OCI-LY7 (cell line): ENCODE measurements at regions not wholly inside any gene's neighbourhood (a gene's known extent, or its start where the extent isn't known, plus 50 kb on each side); places are given as distances from the start of the nearest gene placed in this dataset.

Experiments used
- BruUV-seq: library from RNA; stranded (reverse); fragments of 400-500 nt; replicated peaks from 2 replicates; lab custom pipeline; 2021; lab: Mats Ljungman, UMichigan
- CTCF ChIA-PET: fragments of 300-600 bp; sonication (Branson Sonifier 250); formaldehyde crosslinking; loops from one replicate; lab custom pipeline; 2022; ENCODE audit warnings: antibody characterized with exemption; ENCODE audit not compliant: unreplicated experiment; lab: Charles Lee
- POLR2A ChIA-PET: fragments of 300-600 bp; sonication (Branson Sonifier 250); formaldehyde crosslinking; loops from one replicate; lab custom pipeline; 2022; ENCODE audit warnings: antibody characterized with exemption; lab: Charles Lee
- DNase-seq: peaks from one replicate; pipeline ENCODE4 v3.0.0-alpha.2; 2015; ENCODE audit warnings: low spot score
- H2AFZ ChIP-seq: fragments of 200-600 bp; sonication (generic), shearing (Covaris generic); 2 replicates; pipeline ENCODE4 v1.6.1; 2014; ENCODE audit warnings: mild to moderate bottlenecking, antibody characterized with exemption, low read length, moderate library complexity
- H3K27ac ChIP-seq: fragments of 200-600 bp; sonication (generic); 2 replicates; pipeline ENCODE4 v1.5.1; 2014; ENCODE audit warnings: mixed run types, low read depth, mild to moderate bottlenecking, moderate library complexity, low read length, inconsistent platforms; ENCODE audit not compliant: poor library complexity, severe bottlenecking
- H3K36me3 ChIP-seq: fragments of 200-600 bp; sonication (generic); 2 replicates; pipeline ENCODE4 v1.6.1; 2014; ENCODE audit warnings: mild to moderate bottlenecking, antibody characterized with exemption, low read length, moderate library complexity, mixed read lengths; ENCODE audit not compliant: insufficient read depth
- H3K4me1 ChIP-seq: fragments of 200-600 bp; sonication (generic); 2 replicates; pipeline ENCODE4 v1.5.1; 2014; ENCODE audit warnings: mild to moderate bottlenecking, low read length; ENCODE audit not compliant: insufficient read depth, poor library complexity, severe bottlenecking
- H3K4me2 ChIP-seq: fragments of 200-600 bp; sonication (generic); 2 replicates; pipeline ENCODE4 v1.6.1; 2014; ENCODE audit warnings: mild to moderate bottlenecking, low read length
- H3K4me3 ChIP-seq: fragments of 200-600 bp; sonication (generic); 2 replicates; pipeline ENCODE4 v1.5.1; 2014; ENCODE audit warnings: mild to moderate bottlenecking, low read depth, low read length; ENCODE audit not compliant: poor library complexity, severe bottlenecking
- H3K79me2 ChIP-seq: fragments of 200-600 bp; sonication (generic); 2 replicates; pipeline ENCODE4 v1.6.1; 2016; ENCODE audit warnings: low read depth, mild to moderate bottlenecking, low read length, moderate library complexity, mixed read lengths; ENCODE audit not compliant: insufficient read depth
- H3K9me2 ChIP-seq: fragments of 200-600 bp; sonication (generic); 2 replicates; pipeline ENCODE4 v1.6.1; 2016; ENCODE audit warnings: mild to moderate bottlenecking, low read length, mixed read lengths; ENCODE audit not compliant: insufficient read depth
- H3K9me3 ChIP-seq: fragments of 200-600 bp; sonication (generic); 2 replicates; pipeline ENCODE4 v1.6.1; 2014; ENCODE audit warnings: mild to moderate bottlenecking, mixed run types, low read length, mixed read lengths
- H4K20me1 ChIP-seq: fragments of 200-600 bp; sonication (generic); 2 replicates; pipeline ENCODE4 v1.6.1; 2014; ENCODE audit warnings: mild to moderate bottlenecking, antibody characterized with exemption, low read length, moderate library complexity, mixed read lengths; ENCODE audit not compliant: insufficient read depth
- EZH2phosphoT487 ChIP-seq: fragments of 200-600 bp; sonication (generic); IDR thresholded peaks from 2 replicates; pipeline ENCODE4 v1.6.1; 2018; ENCODE audit warnings: low read depth, borderline replicate concordance, mild to moderate bottlenecking, mixed run types, antibody characterized with exemption, low read length, moderate library complexity, mixed read lengths
- intact Hi-C: fragments of 100-400 bp; cut with micrococcal nuclease; formaldehyde crosslinking; loops from one replicate; pipeline ENCODE4 v1.10.0; 2022; ENCODE audit not compliant: unreplicated experiment
- TF ChIP-seq, protein P1 (sequence below): fragments of 200-600 bp; sonication (generic); conservative IDR thresholded peaks from 2 replicates; pipeline ENCODE4 v1.5.1; 2014; ENCODE audit warnings: mild to moderate bottlenecking, antibody characterized with exemption, low read length, moderate library complexity, mixed read lengths

DNA sequence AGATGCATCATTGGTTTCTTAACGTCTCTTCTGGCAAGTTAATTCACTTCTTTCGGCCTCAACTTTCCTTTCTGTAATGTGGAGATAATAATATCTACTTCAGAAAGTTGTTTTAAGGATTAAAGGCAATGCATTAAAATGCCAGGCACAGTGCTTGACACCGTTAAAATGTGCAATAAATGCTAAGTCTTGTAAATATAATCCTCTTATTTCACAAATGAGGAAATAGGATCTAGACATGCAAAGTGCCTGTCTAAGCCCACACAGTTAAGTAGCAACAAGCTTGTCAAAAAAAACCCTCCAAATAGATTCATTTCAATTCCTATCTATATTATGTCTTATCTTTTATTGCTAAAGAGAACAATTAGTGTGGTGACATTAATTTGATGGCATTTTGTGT is 86.4 kb upstream of the TSC22D1 start:
- POLR2A ChIA-PET = interaction anchor here (0.7 kb wide), 1 partner anchor 82 kb away, joined by 13 read pairs; no protein-coding TSS in a partner anchor
- Histone ChIP-seq H3K36me3 (no peaks in the 10 kb centered on the region), H3K4me3 (no peak overlapping the region), H4K20me1 (no peaks in the 10 kb centered on the region), H3K9me2 (no peaks in the 10 kb centered on the region), H3K79me2 (no peaks in the 10 kb centered on the region), H3K9me3 (no peaks in the 10 kb centered on the region), H3K4me1 (no peaks in the 10 kb centered on the region), H2AFZ (no peak overlapping the region), H3K4me2 (no peak overlapping the region), H3K27ac (no peak overlapping the region)
- no peak for DNase-seq
- CTCF ChIA-PET = no interaction called here
- no TSS peak for BruUV-seq
- TF ChIP-seq EZH2phosphoT487 = no peak
- TF ChIP-seq, protein P1, sequence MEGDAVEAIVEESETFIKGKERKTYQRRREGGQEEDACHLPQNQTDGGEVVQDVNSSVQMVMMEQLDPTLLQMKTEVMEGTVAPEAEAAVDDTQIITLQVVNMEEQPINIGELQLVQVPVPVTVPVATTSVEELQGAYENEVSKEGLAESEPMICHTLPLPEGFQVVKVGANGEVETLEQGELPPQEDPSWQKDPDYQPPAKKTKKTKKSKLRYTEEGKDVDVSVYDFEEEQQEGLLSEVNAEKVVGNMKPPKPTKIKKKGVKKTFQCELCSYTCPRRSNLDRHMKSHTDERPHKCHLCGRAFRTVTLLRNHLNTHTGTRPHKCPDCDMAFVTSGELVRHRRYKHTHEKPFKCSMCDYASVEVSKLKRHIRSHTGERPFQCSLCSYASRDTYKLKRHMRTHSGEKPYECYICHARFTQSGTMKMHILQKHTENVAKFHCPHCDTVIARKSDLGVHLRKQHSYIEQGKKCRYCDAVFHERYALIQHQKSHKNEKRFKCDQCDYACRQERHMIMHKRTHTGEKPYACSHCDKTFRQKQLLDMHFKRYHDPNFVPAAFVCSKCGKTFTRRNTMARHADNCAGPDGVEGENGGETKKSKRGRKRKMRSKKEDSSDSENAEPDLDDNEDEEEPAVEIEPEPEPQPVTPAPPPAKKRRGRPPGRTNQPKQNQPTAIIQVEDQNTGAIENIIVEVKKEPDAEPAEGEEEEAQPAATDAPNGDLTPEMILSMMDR = no peak
- intact Hi-C loops = no loop called here

DNA sequence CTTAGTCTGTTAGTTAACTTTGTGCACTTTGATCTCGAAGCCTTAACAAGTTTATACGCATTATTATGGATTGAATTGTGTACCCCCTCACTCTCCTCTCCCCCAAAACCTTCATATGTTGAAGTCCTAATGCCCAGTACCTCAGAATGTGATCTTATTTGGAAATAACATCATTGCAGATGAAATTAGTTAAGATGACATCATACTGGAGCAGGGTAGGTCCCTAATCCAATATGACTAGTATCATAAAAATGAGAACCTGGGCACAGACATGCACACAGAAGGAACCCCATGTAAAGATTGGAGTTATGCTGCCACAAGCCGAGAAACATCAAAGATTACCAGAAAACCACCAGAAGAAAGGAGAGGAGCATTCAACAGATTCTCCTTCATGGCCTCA is 85.8 kb upstream of the TSC22D1 start:
- Histone ChIP-seq H3K79me2 (no peaks in the 10 kb centered on the region), H2AFZ (no peak overlapping the region), H3K4me2 (no peak overlapping the region), H3K9me2 (no peaks in the 10 kb centered on the region), H3K9me3 (no peaks in the 10 kb centered on the region), H3K27ac (no peak overlapping the region), H3K4me1 (no peaks in the 10 kb centered on the region), H3K4me3 (no peak overlapping the region), H3K36me3 (no peaks in the 10 kb centered on the region), H4K20me1 (no peaks in the 10 kb centered on the region)
- ChIA-PET POLR2A (no interaction called here), CTCF (no interaction called here)
- no TSS peak for BruUV-seq
- DNase-seq = no peak
- TF ChIP-seq, protein P1 = no peak
- TF ChIP-seq EZH2phosphoT487 = no peak
- intact Hi-C loops = no loop called here

DNA sequence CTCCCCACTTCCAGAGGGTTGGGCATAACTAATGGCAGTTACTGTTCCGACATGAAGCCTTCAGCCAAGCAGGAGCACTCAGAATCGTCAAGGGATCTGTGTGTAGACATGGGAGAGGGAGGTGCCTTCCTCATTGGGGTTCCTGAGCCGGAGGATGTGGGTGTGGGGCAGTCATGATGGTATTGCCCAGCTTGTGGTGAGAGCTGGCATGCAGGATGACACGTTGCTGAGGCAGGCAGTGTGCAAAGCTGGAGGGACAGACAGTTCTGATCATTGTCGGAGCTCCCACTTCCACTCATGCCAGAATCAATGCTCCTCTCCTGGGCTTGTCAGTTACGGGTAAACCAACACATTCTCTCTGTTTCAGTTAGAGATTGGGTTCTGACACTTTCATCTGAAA is 83.9 kb upstream of the TSC22D1 start:
- no peak overlapping the region for H3K27ac ChIP-seq
- ChIA-PET POLR2A (no interaction called here), CTCF (no interaction called here)
- intact Hi-C loops = no loop called here
- no peaks in the 10 kb centered on the region for H3K9me2 ChIP-seq
- DNase-seq = no peak
- no TSS peak for BruUV-seq
- TF ChIP-seq EZH2phosphoT487 = no peak
- TF ChIP-seq, protein P1 = no peak
- no peaks in the 10 kb centered on the region for H3K79me2 ChIP-seq
- no peak overlapping the region for H2AFZ ChIP-seq
- no peaks in the 10 kb centered on the region for H3K36me3 ChIP-seq
- H4K20me1 ChIP-seq = no peaks in the 10 kb centered on the region
- H3K4me3 ChIP-seq = no peak overlapping the region
- H3K9me3 ChIP-seq = no peaks in the 10 kb centered on the region
- no peaks in the 10 kb centered on the region for H3K4me1 ChIP-seq
- no peak overlapping the region for H3K4me2 ChIP-seq
